A549 (cell line): ENCODE measurements at regions not wholly inside any gene's neighbourhood (a gene's known extent, or its start where the extent isn't known, plus 50 kb on each side); places are given as distances from the start of the nearest gene placed in this dataset.

Experiments used
- ATAC-seq, 2 experiments: fragments of 200-7000 bp in 1 of 2; fragments of >200 bp in 1 of 2; cut with Nextera tagmentation in 1 of 2; cut with Tn5 transposase in 1 of 2; 3 replicates each; pipeline versions ENCODE4 v1.8.0 to v1.9.1; 2018 to 2020; ENCODE audit warnings: mild to moderate bottlenecking in 1 of 2, moderate library complexity in 1 of 2
- CTCF ChIA-PET: fragments of 300-600 bp; sonication (Branson Sonifier 250); formaldehyde crosslinking; extraction: SDS; loops from one replicate; lab custom pipeline; 2021; ENCODE audit warnings: antibody characterized with exemption, inconsistent platforms; lab: Yijun Ruan, JAX
- POLR2A ChIA-PET: fragments of 350-600 bp; formaldehyde crosslinking; extraction: SDS; loops from one replicate; lab custom pipeline; 2021; ENCODE audit warnings: antibody characterized with exemption, inconsistent platforms; lab: Yijun Ruan, JAX
- DNase-seq, 2 experiments: peaks; one replicate each; pipeline versions ENCODE4 v3.0.0 to v3.0.0-alpha.2; 2011 to 2016; ENCODE audit warnings: low read depth in 1 of 2, low spot score in 1 of 2
- FAIRE-seq: peaks from 2 replicates; lab custom pipeline; 2011; peaks lifted over from hg19 to GRCh38; lab: Jason Lieb, UNC
- H3K27ac ChIP-seq, 2 experiments: fragments of >200 bp; sonication (Bioruptor Twin); formaldehyde crosslinking; 3 replicates each; pipeline ENCODE4 v1.5.1; 2016 to 2017
- H3K4me1 ChIP-seq: fragments of >200 bp; sonication (Bioruptor Twin); formaldehyde crosslinking; 3 replicates; pipeline ENCODE4 v1.6.1; 2016
- H3K4me2 ChIP-seq: fragments of >200 bp; sonication (Bioruptor Twin); formaldehyde crosslinking; 3 replicates; pipeline ENCODE4 v1.6.1; 2016
- H3K4me3 ChIP-seq: fragments of >200 bp; sonication (Bioruptor Twin); formaldehyde crosslinking; 3 replicates; pipeline ENCODE4 v1.5.1; 2016
- H3K9me3 ChIP-seq: fragments of >200 bp; sonication (Bioruptor Twin); formaldehyde crosslinking; 3 replicates; pipeline ENCODE4 v1.6.1; 2016
- ATOH8 ChIP-seq: fragments of 250-450 bp; sonication (Bioruptor Pico); IDR thresholded peaks from 2 replicates; pipeline ENCODE4 v1.5.0; 2020; ENCODE audit warnings: low read depth, mild to moderate bottlenecking, moderate library complexity
- BHLHE40 ChIP-seq: IDR thresholded peaks from 2 replicates; pipeline ENCODE4 v1.6.1; 2012; ENCODE audit warnings: low read depth, low read length, inconsistent platforms
- EHF ChIP-seq: fragments of 250-450 bp; sonication (Bioruptor Pico); IDR thresholded peaks from 2 replicates; pipeline ENCODE4 v1.5.0; 2020; ENCODE audit warnings: mild to moderate bottlenecking
- ELK1 ChIP-seq: fragments of 150-350 bp; IDR thresholded peaks from 2 replicates; pipeline ENCODE4 v1.6.1; 2014; ENCODE audit warnings: low read depth, mild to moderate bottlenecking, low read length
- ESRRA ChIP-seq: fragments of 150-350 bp; IDR thresholded peaks from 2 replicates; pipeline ENCODE4 v1.6.1; 2014; ENCODE audit warnings: mild to moderate bottlenecking, low read length, borderline replicate concordance
- FOSL2 ChIP-seq, 2 experiments: fragments of 450-650 bp in 1 of 2; fragments of >200 bp in 1 of 2; sonication (Bioruptor Twin) in 1 of 2; formaldehyde crosslinking; IDR thresholded peaks; 2 replicates each; pipeline versions ENCODE4 v1.5.0 to v1.6.1; 2016 to 2020; ENCODE audit warnings: mild to moderate bottlenecking in 1 of 2, moderate library complexity in 1 of 2
- FOXS1 ChIP-seq: fragments of 250-450 bp; sonication (Bioruptor Pico); IDR thresholded peaks from 2 replicates; pipeline ENCODE4 v1.5.0; 2020; ENCODE audit warnings: mild to moderate bottlenecking, moderate library complexity
- HEYL ChIP-seq: fragments of 250-450 bp; sonication (Bioruptor Pico); IDR thresholded peaks from 2 replicates; pipeline ENCODE4 v1.8.0; 2021; ENCODE audit warnings: mild to moderate bottlenecking, moderate library complexity
- HMGXB4 ChIP-seq: fragments of 250-450 bp; sonication (Bioruptor Pico); IDR thresholded peaks from 2 replicates; pipeline ENCODE4 v1.5.0; 2021; ENCODE audit warnings: mild to moderate bottlenecking, moderate library complexity, borderline replicate concordance
- HOXA7 ChIP-seq: fragments of 250-450 bp; sonication (Bioruptor Pico); IDR thresholded peaks from 2 replicates; pipeline ENCODE4 v1.5.0; 2020; ENCODE audit warnings: mild to moderate bottlenecking, moderate library complexity
- HOXB13 ChIP-seq: fragments of 250-450 bp; sonication (Bioruptor Pico); IDR thresholded peaks from 2 replicates; pipeline ENCODE4 v1.5.0; 2020; ENCODE audit warnings: low read depth, mild to moderate bottlenecking, moderate library complexity
- JUN ChIP-seq, 2 experiments: fragments of >200 bp; sonication (Bioruptor Twin); formaldehyde crosslinking; IDR thresholded peaks; 2 replicates in 1 of 2; 3 replicates in 1 of 2; pipeline ENCODE4 v1.6.1; 2016 to 2017
- JUNB ChIP-seq: fragments of >200 bp; sonication (Bioruptor Twin); formaldehyde crosslinking; IDR thresholded peaks from 2 replicates; pipeline ENCODE4 v1.6.1; 2016
- KDM1A ChIP-seq: fragments of 200-600 bp; sonication (generic); IDR thresholded peaks from 2 replicates; pipeline ENCODE4 v1.6.1; 2016; ENCODE audit warnings: low read depth, mild to moderate bottlenecking
- MAFK ChIP-seq: fragments of 450-650 bp; IDR thresholded peaks from 2 replicates; pipeline ENCODE4 v1.6.1; 2014; ENCODE audit not compliant: partially characterized antibody
- MAX ChIP-seq: IDR thresholded peaks from 2 replicates; pipeline ENCODE4 v1.6.1; 2012
- MYC ChIP-seq: IDR thresholded peaks from 2 replicates; pipeline ENCODE4 v1.6.1; 2012; ENCODE audit warnings: mild to moderate bottlenecking, inconsistent platforms, low read length, improper control_type of control experiment, borderline replicate concordance
- NFE2L2 ChIP-seq: fragments of 150-350 bp; conservative IDR thresholded peaks from 2 replicates; pipeline ENCODE4 v1.6.1; 2014; ENCODE audit warnings: low read length
- NR3C1 ChIP-seq: fragments of >200 bp; sonication (Bioruptor Twin); formaldehyde crosslinking; IDR thresholded peaks from 3 replicates; pipeline ENCODE4 v1.6.1; 2017
- POLR2A ChIP-seq: IDR thresholded peaks from 2 replicates; pipeline ENCODE4 v1.6.1; 2012; ENCODE audit warnings: mild to moderate bottlenecking, low read length
- POLR2AphosphoS2 ChIP-seq: conservative IDR thresholded peaks from 2 replicates; pipeline ENCODE4 v1.6.1; 2012; ENCODE audit warnings: low read length, improper control_type of control experiment, inconsistent platforms
- RAD21 ChIP-seq, 2 experiments: fragments of >200 bp in 1 of 2; sonication (Bioruptor Twin) in 1 of 2; formaldehyde crosslinking in 1 of 2; IDR thresholded peaks in 1 of 2; conservative IDR thresholded peaks in 1 of 2; 2 replicates in 1 of 2; 3 replicates in 1 of 2; pipeline ENCODE4 v1.6.1; 2012 to 2018; ENCODE audit warnings: inconsistent platforms in 1 of 2
- RCOR1 ChIP-seq: fragments of 150-350 bp; IDR thresholded peaks from 2 replicates; pipeline ENCODE4 v1.6.1; 2014; ENCODE audit warnings: antibody characterized with exemption, low read length, low read depth
- RFX5 ChIP-seq: fragments of 450-650 bp; IDR thresholded peaks from 2 replicates; pipeline ENCODE4 v1.7.1; 2014; ENCODE audit warnings: antibody characterized with exemption, mild to moderate bottlenecking, moderate library complexity
- RNF2 ChIP-seq: fragments of 200-600 bp; sonication (generic); IDR thresholded peaks from 2 replicates; pipeline ENCODE4 v1.6.1; 2016; ENCODE audit warnings: low read depth, mild to moderate bottlenecking, antibody characterized with exemption, moderate library complexity, borderline replicate concordance
- SMC3 ChIP-seq: fragments of >200 bp; sonication (Bioruptor Twin); formaldehyde crosslinking; IDR thresholded peaks from 3 replicates; pipeline ENCODE4 v1.6.1; 2018; ENCODE audit warnings: inconsistent platforms
- TFCP2L1 ChIP-seq: fragments of 250-450 bp; sonication (Bioruptor Pico); IDR thresholded peaks from 2 replicates; pipeline ENCODE4 v1.5.0; 2021; ENCODE audit warnings: mild to moderate bottlenecking
- ZC3H11A ChIP-seq: fragments of 450-650 bp; IDR thresholded peaks from 2 replicates; pipeline ENCODE4 v1.6.1; 2014; ENCODE audit warnings: antibody characterized with exemption, mild to moderate bottlenecking
- ZFP36 ChIP-seq: fragments of 450-650 bp; IDR thresholded peaks from 2 replicates; pipeline ENCODE4 v1.6.1; 2014; ENCODE audit warnings: borderline replicate concordance; ENCODE audit not compliant: partially characterized antibody
- WGBS: methylation state at CpG from one replicate; pipeline ENCODE4 v1.1.6; 2017; ENCODE audit errors: missing lambda C conversion rate; 5-methylcytosine and 5-hydroxymethylcytosine counted together
- TF ChIP-seq, protein P1 (sequence below): fragments of 450-650 bp; IDR thresholded peaks from 2 replicates; pipeline ENCODE4 v1.6.1; 2014; ENCODE audit warnings: antibody characterized with exemption
- TF ChIP-seq, protein P2 (sequence below): fragments of >200 bp; sonication (Bioruptor Twin); formaldehyde crosslinking; IDR thresholded peaks from 2 replicates; pipeline ENCODE4 v1.6.1; 2016
- TF ChIP-seq, protein P3 (sequence below): IDR thresholded peaks from 2 replicates; pipeline ENCODE4 v1.6.1; 2012; ENCODE audit warnings: low read depth, borderline replicate concordance

- TF ChIP-seq FOXS1 (CRISPR knock-in tag) (no peak), KDM1A (no peak), RNF2 (no peak), EHF (CRISPR knock-in tag) (no peak), FOSL2 (IDR thresholded peaks at IDR 0.05) (no peak), FOSL2 (CRISPR knock-in tag; IDR thresholded peaks at IDR 0.05) (no peak), NFE2L2 (no peak), BHLHE40 (no peak), RFX5 (no peak), ATOH8 (no peak), MYC (no peak), HOXA7 (CRISPR knock-in tag) (no peak), ELK1 (no peak), JUN (IDR thresholded peaks at IDR 0.05) (no peak), RAD21 (conservative IDR thresholded peaks at IDR 0.05 in 1 of 2, IDR thresholded peaks at IDR 0.05 in 1 of 2) (no peak), ZFP36 (no peak), ZC3H11A (no peak)
- TF ChIP-seq, protein P1, sequence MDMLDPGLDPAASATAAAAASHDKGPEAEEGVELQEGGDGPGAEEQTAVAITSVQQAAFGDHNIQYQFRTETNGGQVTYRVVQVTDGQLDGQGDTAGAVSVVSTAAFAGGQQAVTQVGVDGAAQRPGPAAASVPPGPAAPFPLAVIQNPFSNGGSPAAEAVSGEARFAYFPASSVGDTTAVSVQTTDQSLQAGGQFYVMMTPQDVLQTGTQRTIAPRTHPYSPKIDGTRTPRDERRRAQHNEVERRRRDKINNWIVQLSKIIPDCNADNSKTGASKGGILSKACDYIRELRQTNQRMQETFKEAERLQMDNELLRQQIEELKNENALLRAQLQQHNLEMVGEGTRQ = no peak
- TF ChIP-seq, protein P2, sequence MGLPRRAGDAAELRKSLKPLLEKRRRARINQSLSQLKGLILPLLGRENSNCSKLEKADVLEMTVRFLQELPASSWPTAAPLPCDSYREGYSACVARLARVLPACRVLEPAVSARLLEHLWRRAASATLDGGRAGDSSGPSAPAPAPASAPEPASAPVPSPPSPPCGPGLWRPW = no peak
- TF ChIP-seq, protein P3, sequence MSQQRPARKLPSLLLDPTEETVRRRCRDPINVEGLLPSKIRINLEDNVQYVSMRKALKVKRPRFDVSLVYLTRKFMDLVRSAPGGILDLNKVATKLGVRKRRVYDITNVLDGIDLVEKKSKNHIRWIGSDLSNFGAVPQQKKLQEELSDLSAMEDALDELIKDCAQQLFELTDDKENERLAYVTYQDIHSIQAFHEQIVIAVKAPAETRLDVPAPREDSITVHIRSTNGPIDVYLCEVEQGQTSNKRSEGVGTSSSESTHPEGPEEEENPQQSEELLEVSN = no peak
- CTCF ChIA-PET = interaction anchor here (0.6 to 2.2 kb wide), 6 partner anchors 9 to 634 kb away, joined by 3 to 7 read pairs (median 4); no protein-coding TSS in a partner anchor
- no peak for DNase-seq
- FAIRE-seq = no peak
- no peak overlapping the region for H3K27ac ChIP-seq
- H3K9me3 ChIP-seq = no peaks in the 10 kb centered on the region
- no peak overlapping the region for H3K4me3 ChIP-seq
- H3K4me1 ChIP-seq = no peaks in the 10 kb centered on the region
- POLR2A ChIA-PET = no interaction called here
- 46% methylated on average over 6 of the region's 6 CpGs for WGBS
- no peak overlapping the region for H3K4me2 ChIP-seq
- ATAC-seq = no peak
These were observed 78.1 kb upstream of the MAMDC2 start for GRCh38 chr9:69965416-69966145.

GRCh38 chr9:69967344-69967743 lies 76.3 kb upstream of the MAMDC2 start:
- H3K4me2 ChIP-seq = no peak overlapping the region
- DNase-seq = no peak
- H3K4me1 ChIP-seq = no peaks in the 10 kb centered on the region
- no peak overlapping the region for H3K27ac ChIP-seq
- ChIA-PET CTCF (interaction anchor here (0.6 to 9.7 kb wide), 4 partner anchors 48 to 1026 kb away, joined by 3 to 157 read pairs (median 4); no protein-coding TSS in a partner anchor), POLR2A (no interaction called here)
- FAIRE-seq = no peak
- no peak for ATAC-seq
- no peak for TF ChIP-seq BHLHE40
- TF ChIP-seq MAX = no peak
- no peak for TF ChIP-seq HEYL (CRISPR knock-in tag)
- no peak for TF ChIP-seq JUNB
- TF ChIP-seq NR3C1 = no peak
- no peak for TF ChIP-seq ELK1
- no peak for TF ChIP-seq RCOR1
- no peak for TF ChIP-seq ZC3H11A
- no peak for TF ChIP-seq RFX5
- TF ChIP-seq HMGXB4 (CRISPR knock-in tag) = no peak
- TF ChIP-seq ESRRA = no peak
- no peak for TF ChIP-seq HOXB13 (CRISPR knock-in tag)
- TF ChIP-seq MAFK = no peak
- TF ChIP-seq POLR2A = no peak
- TF ChIP-seq POLR2AphosphoS2 = no peak
- no peak for TF ChIP-seq SMC3
- TF ChIP-seq TFCP2L1 (CRISPR knock-in tag) = no peak
- WGBS = 10% methylated on average over 1 of the region's 1 CpG
- no peak overlapping the region for H3K4me3 ChIP-seq
- H3K9me3 ChIP-seq = no peaks in the 10 kb centered on the region
